GM21717 (cell line): ENCODE measurements at regions not wholly inside any gene's neighbourhood (a gene's known extent, or its start where the extent isn't known, plus 50 kb on each side); places are given as distances from the start of the nearest gene placed in this dataset.

Experiments
- ATAC-seq: cut with Tn5 transposase; IDR thresholded peaks from one replicate; pipeline ENCODE4 v1.9.1; 2021; ENCODE audit warnings: mild to moderate bottlenecking, moderate library complexity; ENCODE audit not compliant: unreplicated experiment

- no peak for ATAC-seq
Observed at GRCh38 chr13:33372251-33372919, 86.8 kb upstream of the STARD13 start.

DNA sequence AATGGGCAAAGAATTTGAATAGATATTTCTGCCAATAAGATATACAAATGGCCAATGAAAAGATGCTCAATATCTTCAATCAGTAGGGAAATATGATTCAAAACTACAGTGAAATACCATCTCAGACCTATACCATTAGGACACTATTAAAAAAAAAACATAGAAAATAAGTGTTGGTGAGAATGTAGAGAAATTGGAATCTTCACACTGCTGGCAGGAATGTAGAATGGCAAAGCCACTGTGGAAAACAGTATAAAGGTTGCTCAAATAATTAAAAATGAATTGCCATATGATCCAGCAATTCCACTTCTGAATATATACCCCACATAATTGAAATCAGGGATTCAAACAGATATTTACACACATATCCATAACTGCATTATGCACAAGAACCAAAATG, 88.1 kb upstream of the STARD13 start:
- no peak for ATAC-seq

DNA sequence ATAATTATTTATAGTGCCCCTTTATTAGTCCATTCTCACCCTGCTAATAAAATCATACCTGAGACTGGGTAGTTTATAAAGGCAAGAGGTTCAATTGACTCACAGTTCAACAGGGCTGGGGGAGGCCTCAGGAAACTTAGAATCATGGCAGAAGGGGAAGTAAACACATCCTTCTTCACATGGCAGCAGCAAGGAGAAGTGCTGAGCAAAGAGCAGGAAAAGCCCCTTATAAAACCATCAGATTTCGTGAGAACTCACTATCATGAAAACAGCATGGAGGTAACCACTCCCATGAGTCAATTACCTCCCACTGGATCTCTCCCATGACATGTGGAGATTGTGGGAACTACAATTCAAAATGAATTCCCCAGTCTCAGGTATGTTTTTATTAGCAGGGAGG, 89.9 kb upstream of the STARD13 start:
- no peak for ATAC-seq

- ATAC-seq: no peak
Observed at GRCh38 chr13:33376212-33376611, 90.7 kb upstream of the STARD13 start.

- no peak for ATAC-seq
Observed at GRCh38 chr13:33377411-33377810, 91.9 kb upstream of the STARD13 start.

GRCh38 chr13:33377825-33378224, 92.3 kb upstream of the STARD13 start:
- ATAC-seq: no peak

DNA sequence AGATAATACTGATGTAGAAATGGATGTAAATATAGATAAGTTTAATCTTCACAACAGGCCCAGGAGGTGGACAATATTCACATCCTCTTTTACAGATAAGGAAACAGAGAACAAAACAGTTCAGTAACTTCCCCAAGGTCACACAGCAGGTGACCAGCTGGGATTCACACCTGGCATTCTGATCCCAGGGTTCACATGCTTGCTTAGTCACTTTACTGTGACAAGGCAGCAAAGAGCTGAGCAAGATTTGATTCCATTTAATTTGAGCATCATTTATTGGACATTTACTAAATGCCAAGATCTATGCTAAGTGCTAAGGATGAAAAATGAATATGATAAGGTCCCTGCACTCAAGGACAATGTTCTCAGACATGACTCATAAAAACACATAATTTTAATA, 94.1 kb upstream of the STARD13 start:
- ATAC-seq: no peak

- no peak for ATAC-seq
Observed at GRCh38 chr13:33380487-33381079, 95.0 kb upstream of the STARD13 start.

GRCh38 chr13:33381180-33381579, 95.6 kb upstream of the STARD13 start:
- ATAC-seq: no peak

- no peak for ATAC-seq
Observed at GRCh38 chr13:33381906-33382305, 96.4 kb upstream of the STARD13 start.

DNA sequence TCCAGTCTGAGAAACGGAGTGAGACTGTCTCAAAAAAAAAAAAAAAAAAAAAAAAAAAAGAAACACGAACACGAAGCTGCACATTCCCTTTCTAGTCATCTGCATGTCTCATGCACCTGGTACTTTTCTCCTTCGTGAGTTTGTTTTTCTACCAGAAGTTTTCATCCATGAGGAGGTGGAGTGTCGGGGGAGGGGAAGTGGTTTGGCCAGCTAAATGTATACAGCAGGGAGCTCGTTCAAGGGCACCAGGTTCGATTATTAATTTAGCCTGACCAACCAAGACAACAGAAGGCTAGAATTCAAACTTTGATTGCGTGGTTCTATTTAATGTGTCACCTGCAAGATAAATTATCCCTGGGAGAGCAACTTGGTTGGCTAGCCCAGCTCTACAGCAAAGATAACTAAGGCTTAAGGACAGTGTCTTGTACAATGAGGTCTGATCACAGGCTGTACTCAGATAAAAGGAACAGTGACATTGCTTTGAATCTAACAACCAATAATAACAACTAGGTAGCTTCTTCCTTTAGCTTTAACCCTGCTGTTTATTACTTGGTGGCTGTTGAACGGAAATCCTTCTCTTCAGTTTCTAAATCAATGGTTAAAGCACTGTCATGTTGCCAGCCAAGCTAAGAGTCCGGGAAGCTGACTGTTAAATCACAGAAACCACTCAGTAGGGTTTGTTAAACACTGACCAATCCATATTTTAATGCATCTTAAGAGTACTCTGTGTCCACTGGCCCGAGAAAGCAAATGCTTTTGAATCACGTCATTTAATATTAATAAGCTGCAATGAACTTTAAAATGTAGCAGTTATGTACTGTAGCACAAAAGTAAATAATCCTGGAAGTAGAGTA, 98.4 kb upstream of the STARD13 start:
- ATAC-seq: no peak

DNA sequence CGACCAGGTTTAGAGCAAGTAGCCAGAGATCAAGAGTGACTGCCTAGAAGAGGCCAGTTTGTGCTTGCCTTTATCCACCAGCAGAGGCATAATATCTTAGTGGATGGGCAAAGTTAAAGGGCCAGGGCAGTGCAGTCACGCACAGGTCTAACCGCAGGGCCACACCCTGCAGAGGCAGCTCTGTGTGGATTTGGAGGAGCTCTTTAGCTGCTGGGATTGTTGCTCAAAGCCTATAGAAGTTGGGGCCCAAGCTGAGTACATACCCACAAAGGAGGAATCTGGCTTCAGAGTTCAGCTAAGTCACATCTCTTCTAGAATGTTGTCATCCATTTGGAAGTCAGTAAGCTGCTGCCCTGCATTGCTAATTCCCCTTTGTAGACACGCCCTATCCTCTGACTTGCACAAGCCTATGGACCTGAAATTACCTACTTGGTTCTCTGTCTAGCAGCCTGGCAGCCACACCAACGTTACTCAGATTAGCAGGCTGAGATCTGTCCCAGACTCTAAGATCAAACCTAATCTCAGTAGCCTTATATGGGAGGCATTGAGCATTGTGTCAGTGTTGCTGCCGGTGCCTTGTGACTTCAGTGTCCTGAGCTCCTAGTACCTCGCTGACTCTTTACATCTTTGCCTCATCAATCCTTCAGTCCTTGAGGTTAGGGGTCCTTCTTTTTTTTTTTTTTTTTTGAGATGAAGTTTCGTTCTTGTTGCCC, 102.9 kb upstream of the STARD13 start:
- ATAC-seq: no peak

- no peak for ATAC-seq
Observed at GRCh38 chr13:33392794-33393405, 107.3 kb upstream of the STARD13 start.

- ATAC-seq: no peak
Observed at GRCh38 chr13:33394294-33394932, 108.9 kb upstream of the STARD13 start.

DNA sequence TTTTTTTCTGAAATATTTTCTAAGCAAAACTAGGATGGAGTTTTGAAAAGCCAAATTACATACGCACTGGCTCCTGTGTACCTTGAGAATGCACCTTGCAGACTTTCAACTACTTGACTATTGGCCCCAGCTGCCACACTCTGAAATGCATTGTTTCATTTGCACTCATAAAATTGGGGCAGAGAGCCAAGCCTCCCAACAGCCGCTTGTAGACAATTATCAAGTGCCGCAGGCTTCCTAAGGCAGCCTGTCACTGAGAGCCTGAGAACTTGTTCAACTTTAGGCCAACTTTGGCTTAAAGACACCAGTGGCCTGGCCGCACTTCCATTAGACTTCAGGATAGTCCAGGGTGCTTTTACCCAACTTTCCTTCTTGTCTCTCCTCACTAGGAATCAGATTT, 115.7 kb upstream of the STARD13 start:
- ATAC-seq: no peak

GRCh38 chr13:33402975-33403374, 117.4 kb upstream of the STARD13 start:
- no peak for ATAC-seq

- ATAC-seq: no peak
Observed at GRCh38 chr13:33403807-33404362, 118.3 kb upstream of the STARD13 start.

DNA sequence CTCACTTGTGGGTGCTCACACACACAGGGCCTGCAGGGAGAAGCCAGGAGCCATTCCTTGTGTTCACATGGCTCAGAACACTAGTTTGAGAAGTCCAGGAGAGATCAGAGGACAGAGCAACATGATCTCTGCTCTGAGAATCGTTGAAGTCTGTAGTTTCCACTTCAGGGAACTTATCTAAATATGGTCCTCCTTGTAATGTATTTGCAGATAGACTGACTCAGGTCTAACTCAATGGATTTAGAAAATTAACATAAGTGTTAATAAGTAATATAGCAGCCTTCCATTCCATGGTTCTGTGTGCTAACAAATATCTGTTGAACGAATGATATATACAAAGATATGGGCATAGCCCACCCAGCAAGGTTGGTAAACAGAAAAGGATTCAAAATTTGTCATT, 119.8 kb upstream of the STARD13 start:
- no peak for ATAC-seq

DNA sequence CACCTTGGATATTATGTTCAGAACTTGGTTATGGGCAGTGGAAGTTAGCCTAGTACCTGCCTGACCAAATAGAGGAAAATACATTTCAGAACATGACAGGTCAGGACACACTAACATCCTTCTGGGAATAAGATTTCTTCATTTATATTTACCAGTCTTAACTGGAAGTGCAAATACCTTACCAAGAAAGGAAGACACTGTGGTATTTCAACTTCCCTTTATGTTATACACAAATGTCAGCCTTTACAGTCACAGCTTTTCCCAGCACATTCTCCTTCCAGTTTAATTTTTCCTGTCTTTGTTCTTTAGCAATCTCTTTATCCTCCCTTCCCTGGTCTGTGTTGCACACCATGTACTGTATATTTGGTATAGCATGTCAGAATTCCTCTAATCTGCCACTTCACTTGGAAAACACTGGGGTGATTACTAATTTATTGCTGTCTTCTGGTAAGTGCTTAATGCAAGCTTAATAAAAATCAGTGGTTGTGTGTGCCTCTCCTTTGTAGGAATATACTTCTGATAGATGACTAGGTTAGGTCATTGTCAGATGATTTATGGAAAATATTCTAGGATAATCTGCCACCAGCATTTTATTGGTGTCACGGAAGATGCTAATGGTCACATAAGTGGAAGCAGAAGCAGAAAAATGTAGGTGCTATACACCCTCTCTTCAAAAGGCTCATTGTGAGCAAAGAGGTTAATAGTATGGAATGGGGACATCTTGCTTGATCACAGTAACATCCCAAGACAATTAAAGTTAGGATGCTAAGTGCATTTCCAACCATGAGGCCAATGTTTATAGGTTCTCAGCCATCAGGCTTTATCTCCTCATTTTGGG, 124.3 kb upstream of the STARD13 start:
- ATAC-seq: no peak
